ENCODE measurements at regions not wholly inside any gene's neighbourhood (a gene's known extent, or its start where the extent isn't known, plus 50 kb on each side); places are given as distances from the start of the nearest gene placed in this dataset.

DNA sequence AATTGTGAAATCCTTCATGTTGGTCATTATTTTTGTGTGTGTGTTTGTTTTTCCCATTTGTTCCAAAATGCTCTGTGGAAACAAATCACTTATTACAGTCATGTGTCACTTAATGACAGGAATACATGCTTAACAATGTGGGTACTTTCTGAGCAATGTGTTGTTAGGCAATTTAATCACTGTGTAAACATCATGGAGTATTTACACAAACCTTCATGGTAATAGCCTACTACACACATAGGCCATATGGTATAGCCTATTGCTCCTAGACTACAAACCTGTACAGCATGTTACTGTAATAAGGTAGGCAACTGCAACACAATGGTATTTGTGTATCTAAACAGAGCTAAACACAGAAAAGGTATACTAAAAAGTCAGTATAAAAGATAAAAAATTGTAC lies 388.9 kb upstream of the PPP1R2C start:
- Histone ChIP-seq H3K27me3 (ENCODE audit: control insufficient read depth, insufficient read depth, low read length) (no peaks in the 10 kb centered on the region), H3K36me3 (replicated peaks; ENCODE audit: control insufficient read depth, insufficient read depth, low read length) (no peaks in the 10 kb centered on the region), H3K4me3 (ENCODE audit: insufficient read depth, low read depth, low read length) (no peak overlapping the region)
- no peak for DNase-seq

DNA sequence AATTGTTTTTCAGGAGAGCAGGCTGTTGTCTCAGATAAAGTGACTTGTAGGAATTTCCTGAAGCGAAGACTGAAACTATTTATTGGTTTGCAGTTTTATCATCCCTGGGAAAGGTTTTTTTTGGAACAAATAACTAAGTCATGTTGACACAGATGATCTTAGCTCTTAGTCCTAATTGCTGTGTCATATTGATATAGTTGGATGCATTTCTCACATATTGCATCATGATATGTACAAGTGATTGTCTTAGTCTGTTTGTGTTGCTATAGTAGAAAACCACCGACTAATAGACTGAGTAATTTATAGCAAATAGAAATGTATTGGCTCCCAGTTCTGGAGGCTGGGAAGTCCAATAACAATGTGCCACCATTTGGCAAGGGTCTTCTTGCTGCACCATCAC lies 397.5 kb upstream of the PPP1R2C start:
- no peak for DNase-seq
- H3K27me3 ChIP-seq (ENCODE audit: control insufficient read depth, insufficient read depth, low read length) = no peaks in the 10 kb centered on the region
- H3K36me3 ChIP-seq (replicated peaks; ENCODE audit: control insufficient read depth, insufficient read depth, low read length) = no peaks in the 10 kb centered on the region; the same call in 1 of the 2 replicates
- no peak overlapping the region for H3K4me3 ChIP-seq (ENCODE audit: insufficient read depth, low read depth, low read length)

DNA sequence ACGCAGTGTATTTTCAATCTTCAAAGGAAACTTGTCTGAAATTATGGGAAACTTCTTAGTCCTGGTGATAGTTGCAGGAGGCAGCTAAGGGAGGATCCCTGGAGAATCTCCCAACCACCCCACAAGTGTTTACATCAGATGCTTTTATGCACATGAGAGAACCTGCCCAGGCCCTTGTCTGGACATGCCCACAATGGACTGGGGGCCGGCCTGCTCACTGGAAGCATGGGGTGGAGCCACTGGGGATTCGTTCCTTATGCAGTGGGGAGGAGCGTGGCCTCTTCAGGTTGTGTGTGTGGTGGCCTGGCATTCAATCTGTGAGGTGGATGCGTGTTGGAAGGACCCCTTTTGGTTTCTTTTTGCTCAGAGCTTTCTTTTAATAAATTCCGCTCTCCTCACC lies 398.7 kb upstream of the PPP1R2C start:
- Histone ChIP-seq H3K4me3 (ENCODE audit: insufficient read depth, low read depth, low read length) (no peak overlapping the region), H3K27me3 (ENCODE audit: control insufficient read depth, insufficient read depth, low read length) (no peaks in the 10 kb centered on the region), H3K36me3 (replicated peaks; ENCODE audit: control insufficient read depth, insufficient read depth, low read length) (no peaks in the 10 kb centered on the region; the same call in 1 of the 2 replicates)
- no peak for DNase-seq

DNA sequence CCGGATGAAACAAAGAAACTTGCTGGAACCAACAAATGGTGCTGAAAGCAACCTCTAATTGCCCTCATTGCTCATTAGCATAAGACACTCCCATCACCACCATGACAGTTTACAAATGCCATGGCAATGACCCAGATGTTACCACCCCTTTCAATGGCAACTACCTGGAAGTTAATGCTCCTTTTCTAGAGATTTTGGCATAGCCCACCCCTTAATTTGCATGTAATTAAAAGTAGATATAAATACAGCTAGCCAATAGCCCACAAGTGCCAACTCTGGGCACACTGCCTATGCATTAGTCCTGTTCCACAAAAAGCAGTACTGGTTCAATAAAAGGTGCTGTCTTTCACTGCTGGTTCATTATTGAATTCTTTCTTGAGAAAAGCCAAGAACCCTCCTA lies 410.3 kb upstream of the PPP1R2C start:
- no peaks in the 10 kb centered on the region for H3K36me3 ChIP-seq (replicated peaks; ENCODE audit: control insufficient read depth, insufficient read depth, low read length)
- no peak for DNase-seq
- no peak overlapping the region for H3K4me3 ChIP-seq (ENCODE audit: insufficient read depth, low read depth, low read length)
- no peaks in the 10 kb centered on the region for H3K27me3 ChIP-seq (ENCODE audit: control insufficient read depth, insufficient read depth, low read length)

DNA sequence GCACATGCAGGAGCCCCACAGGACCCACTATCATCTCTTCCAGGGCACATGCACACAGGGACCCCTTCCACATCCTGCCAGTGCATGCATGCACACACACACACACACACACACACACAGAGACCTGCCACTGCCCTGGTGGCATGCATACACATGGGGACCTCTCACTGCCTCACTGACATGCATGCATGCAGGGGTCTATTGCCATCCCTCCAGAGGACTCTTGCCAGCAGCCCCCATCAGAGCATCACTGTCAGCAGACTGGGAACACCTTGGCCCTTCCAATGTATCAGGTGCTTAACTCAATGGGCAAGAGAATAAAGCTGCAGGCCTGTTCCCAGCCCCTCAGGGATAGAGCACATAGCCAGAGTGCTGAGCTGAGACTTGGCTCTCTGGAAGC lies 433.6 kb upstream of the PPP1R2C start:
- no peak for DNase-seq
- no peaks in the 10 kb centered on the region for H3K36me3 ChIP-seq (replicated peaks; ENCODE audit: control insufficient read depth, insufficient read depth, low read length)
- no peak overlapping the region for H3K4me3 ChIP-seq (ENCODE audit: insufficient read depth, low read depth, low read length)
- no peaks in the 10 kb centered on the region for H3K27me3 ChIP-seq (ENCODE audit: control insufficient read depth, insufficient read depth, low read length)

DNA sequence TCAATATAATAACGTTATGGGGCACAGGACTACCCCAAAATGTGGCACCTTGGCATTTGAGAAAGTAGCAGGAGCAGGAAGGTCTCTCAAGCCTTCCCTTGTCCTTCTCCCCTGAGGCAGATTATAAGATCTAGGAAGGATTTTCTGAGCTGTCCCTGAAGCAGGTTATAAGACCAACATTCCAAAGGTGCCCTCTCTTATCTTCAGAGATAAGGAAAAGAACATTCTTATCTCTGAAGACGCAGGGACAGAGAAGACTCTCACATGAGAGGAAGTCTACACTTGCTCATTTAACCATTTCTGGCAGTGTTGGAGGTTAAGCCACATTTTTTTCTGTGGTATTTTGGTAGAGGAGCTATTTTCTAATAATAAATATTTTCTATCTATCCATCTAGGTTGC lies 437.9 kb upstream of the MAOA start:
- Histone ChIP-seq H3K27me3 (ENCODE audit: control insufficient read depth, insufficient read depth, low read length) (no peaks in the 10 kb centered on the region), H3K4me3 (ENCODE audit: insufficient read depth, low read depth, low read length) (no peak overlapping the region), H3K36me3 (replicated peaks; ENCODE audit: control insufficient read depth, insufficient read depth, low read length) (no peaks in the 10 kb centered on the region)
- DNase-seq = no peak

DNA sequence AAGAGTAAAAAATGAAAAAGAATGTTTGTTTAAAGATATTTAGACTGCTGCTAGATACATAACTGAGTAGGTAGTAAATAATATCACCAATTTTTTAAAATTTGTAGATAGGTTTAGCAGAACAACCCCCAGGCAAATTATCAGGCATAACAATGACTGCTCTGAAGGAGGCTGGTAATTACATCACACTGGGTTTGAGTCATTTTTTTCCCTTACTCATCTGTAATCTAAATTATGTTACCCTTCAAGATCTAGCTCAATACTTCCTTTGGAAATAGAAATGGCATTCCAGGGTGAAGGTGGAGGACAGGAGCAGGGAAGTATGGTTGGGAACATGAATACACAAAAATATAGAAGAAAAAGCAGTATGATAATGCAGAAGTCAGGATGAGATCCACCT lies 431.6 kb upstream of the MAOA start:
- H3K36me3 ChIP-seq (replicated peaks; ENCODE audit: control insufficient read depth, insufficient read depth, low read length) = no peaks in the 10 kb centered on the region
- H3K4me3 ChIP-seq (ENCODE audit: insufficient read depth, low read depth, low read length) = no peak overlapping the region
- no peaks in the 10 kb centered on the region for H3K27me3 ChIP-seq (ENCODE audit: control insufficient read depth, insufficient read depth, low read length)
- no peak for DNase-seq

DNA sequence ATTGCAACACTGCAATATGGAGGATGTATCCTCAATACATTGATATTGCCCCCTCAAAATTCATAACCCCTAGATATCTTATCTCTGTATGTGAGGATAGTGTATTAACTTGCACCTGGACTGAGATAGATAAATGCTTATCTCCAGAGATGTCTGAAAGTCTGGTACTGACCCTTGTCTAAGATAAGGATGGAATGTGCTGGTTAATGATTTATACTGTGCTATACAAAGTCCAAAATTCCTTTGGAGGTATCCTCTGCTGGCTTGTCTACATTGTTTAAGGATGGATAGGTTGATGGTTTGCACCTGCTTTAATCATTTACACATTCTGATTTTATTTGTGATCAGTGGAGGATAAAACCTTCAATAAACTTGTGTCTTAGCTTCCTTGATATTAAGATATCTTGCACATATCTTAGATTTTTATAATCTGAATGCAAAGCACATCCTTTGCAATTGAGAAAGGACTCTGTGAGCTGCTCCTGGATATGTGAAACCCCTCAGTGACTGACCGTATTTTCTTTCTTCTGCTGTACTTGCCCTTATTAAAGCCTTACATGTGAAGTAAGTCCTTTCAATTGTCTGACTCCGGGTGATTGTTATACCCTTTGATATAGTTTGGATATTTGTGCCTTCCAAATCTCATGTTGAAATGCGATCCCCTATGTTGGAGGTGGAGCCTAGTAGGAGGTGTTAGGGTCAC lies 430.3 kb upstream of the MAOA start:
- Histone ChIP-seq H3K27me3 (ENCODE audit: control insufficient read depth, insufficient read depth, low read length) (no peaks in the 10 kb centered on the region), H3K4me3 (ENCODE audit: insufficient read depth, low read depth, low read length) (no peak overlapping the region), H3K36me3 (replicated peaks; ENCODE audit: control insufficient read depth, insufficient read depth, low read length) (no peaks in the 10 kb centered on the region)
- no peak for DNase-seq

DNA sequence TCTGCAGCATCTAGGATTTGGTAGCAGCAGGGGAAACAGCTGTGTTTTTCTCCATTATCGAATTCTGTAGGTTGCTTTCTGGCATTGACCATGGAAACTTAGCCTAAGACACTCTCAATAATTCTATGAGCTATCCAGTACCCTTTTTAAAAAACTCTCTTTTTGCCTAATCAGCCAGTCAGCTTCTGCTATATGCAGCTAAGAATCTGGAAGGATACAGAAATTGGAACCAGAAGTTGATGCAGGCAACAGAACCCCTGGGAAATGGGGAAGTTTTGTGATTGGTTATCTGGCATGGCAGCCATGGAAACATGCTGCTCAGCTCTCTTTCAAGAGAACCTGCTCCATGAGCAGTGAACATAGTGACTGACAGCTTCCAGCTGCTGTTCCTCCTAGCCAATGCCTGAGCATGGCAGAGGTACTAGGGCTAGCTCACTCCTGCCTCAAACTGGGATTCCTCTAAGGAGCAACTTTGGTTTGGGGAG lies 417.6 kb upstream of the MAOA start:
- no peak for DNase-seq
- Histone ChIP-seq H3K36me3 (replicated peaks; ENCODE audit: control insufficient read depth, insufficient read depth, low read length) (no peaks in the 10 kb centered on the region), H3K4me3 (ENCODE audit: insufficient read depth, low read depth, low read length) (no peak overlapping the region), H3K27me3 (ENCODE audit: control insufficient read depth, insufficient read depth, low read length) (no peaks in the 10 kb centered on the region)

DNA sequence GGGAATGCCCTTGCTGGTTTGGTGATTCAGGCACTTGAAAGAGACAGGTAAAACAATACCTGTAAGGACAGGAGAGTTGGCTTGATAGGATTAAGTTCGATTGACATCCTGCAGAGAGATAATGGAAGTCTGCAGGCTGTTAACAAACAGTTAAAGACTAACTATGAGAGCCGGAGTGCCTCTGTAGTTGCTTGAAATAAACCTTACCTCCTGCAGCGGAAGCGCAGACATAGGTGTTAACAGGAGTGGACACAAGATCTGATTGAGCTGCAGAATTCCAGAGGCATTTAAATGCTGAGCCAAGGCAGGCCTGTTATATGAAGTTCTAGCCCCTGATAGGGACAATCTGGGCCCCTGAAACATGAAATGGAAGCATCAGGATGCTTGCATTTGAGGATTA lies 416.7 kb upstream of the MAOA start:
- Histone ChIP-seq H3K27me3 (ENCODE audit: control insufficient read depth, insufficient read depth, low read length) (no peaks in the 10 kb centered on the region), H3K4me3 (ENCODE audit: insufficient read depth, low read depth, low read length) (no peak overlapping the region), H3K36me3 (replicated peaks; ENCODE audit: control insufficient read depth, insufficient read depth, low read length) (no peaks in the 10 kb centered on the region)
- no peak for DNase-seq

DNA sequence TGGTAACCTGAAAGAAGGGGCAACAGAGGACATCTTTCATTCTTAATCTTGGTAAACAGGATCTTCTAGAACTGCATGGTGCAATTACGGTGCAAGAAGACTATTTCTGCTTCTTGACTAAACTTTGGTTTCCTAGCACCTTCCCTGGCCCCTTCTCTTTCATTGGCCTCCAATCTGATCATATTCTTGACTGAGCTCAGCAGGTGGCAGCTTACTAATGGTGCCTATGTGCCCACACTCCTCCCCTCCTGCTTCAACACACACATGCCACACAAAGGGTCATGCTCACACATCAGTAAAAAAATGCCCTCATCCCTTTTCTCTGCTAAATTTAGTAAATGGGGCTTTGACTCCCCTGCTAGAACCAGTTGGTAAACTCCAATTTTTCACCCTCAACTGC lies 400.5 kb upstream of the MAOA start:
- no peak overlapping the region for H3K4me3 ChIP-seq (ENCODE audit: insufficient read depth, low read depth, low read length)
- H3K27me3 ChIP-seq (ENCODE audit: control insufficient read depth, insufficient read depth, low read length) = no peaks in the 10 kb centered on the region
- no peak for DNase-seq
- no peaks in the 10 kb centered on the region for H3K36me3 ChIP-seq (replicated peaks; ENCODE audit: control insufficient read depth, insufficient read depth, low read length)

DNA sequence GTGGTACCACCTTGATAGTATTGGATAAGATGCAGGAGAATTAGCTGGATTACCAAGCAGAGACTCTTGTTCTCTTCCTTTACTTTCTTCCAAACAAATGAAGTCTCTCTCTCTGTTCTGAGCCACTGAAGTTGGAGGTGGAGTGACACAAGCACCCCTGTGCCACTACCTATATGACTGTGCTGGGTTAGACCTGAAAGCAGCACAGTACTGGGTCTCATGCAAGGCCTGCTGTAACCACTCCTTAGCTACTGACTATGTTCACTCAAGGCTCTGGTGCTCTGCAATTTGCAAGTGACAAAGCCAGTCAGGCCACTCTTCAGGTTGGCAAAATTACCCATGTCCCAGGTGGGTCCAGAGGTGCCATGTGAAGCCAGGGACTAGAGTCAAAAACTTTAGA lies 389.6 kb upstream of the MAOA start:
- DNase-seq = no peak
- H3K4me3 ChIP-seq (ENCODE audit: insufficient read depth, low read depth, low read length) = no peak overlapping the region
- H3K27me3 ChIP-seq (ENCODE audit: control insufficient read depth, insufficient read depth, low read length) = no peaks in the 10 kb centered on the region
- no peaks in the 10 kb centered on the region for H3K36me3 ChIP-seq (replicated peaks; ENCODE audit: control insufficient read depth, insufficient read depth, low read length)

DNA sequence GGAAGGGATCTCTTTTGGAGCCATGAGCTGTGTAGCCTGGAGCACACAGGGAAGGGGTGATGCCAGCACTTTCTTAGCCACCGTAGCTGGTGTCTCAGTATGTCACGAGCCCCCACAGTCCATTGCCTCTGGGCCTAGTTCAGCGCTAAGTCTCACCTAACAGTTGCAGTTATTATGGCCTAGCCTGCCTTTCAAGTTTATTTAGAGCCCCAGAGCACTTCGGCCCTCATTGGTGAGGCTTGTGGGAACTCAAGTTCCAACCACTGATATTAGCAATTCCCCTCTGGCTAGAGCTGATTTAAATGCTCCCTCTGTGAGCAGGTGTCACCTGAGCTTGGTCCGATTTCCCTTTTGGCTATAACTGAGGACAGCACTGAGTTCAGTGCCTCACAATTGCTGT lies 388.4 kb upstream of the MAOA start:
- H3K4me3 ChIP-seq (ENCODE audit: insufficient read depth, low read depth, low read length) = no peak overlapping the region
- no peaks in the 10 kb centered on the region for H3K27me3 ChIP-seq (ENCODE audit: control insufficient read depth, insufficient read depth, low read length)
- H3K36me3 ChIP-seq (replicated peaks; ENCODE audit: control insufficient read depth, insufficient read depth, low read length) = no peaks in the 10 kb centered on the region
- no peak for DNase-seq

DNA sequence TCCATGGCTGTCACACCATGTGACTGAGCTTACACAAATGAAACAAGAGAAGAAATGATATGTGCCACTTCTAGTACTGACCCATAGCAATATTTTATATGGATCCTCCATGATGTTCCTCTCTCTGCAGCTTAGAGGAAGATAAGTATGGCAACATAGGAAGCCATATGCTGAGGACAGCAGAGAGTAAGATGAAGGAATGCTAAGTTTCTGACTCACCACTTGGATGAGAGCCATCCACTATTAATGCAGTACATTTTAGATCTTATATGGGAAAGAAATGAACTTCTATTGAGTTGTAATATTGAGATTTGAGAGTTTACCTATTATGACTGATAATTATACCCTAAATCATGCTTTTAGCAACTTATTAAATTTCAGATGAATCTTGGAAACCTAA lies 386.9 kb upstream of the MAOA start:
- no peak for DNase-seq
- Histone ChIP-seq H3K4me3 (ENCODE audit: insufficient read depth, low read depth, low read length) (no peak overlapping the region), H3K36me3 (replicated peaks; ENCODE audit: control insufficient read depth, insufficient read depth, low read length) (no peaks in the 10 kb centered on the region), H3K27me3 (ENCODE audit: control insufficient read depth, insufficient read depth, low read length) (no peaks in the 10 kb centered on the region)

DNA sequence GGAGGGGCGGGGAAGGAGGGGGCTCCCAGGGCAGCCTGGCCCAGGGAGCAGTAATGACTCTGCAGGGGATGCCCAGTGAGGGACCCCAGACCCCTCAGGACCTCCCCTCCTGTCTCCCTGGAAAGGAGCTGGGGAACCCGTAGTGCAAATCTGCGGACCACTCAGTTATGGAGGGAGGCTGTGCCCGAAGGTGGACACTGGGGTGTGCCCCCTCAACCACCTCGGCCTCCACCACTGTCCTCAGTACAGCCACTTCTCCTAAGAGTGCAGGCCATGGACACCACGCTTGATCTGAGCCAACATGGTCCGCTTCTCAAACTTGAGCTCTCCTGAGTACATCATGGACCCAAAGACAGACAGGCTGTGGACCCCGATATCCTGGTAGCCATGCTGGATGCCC lies 378.2 kb upstream of the MAOA start:
- Histone ChIP-seq H3K27me3 (ENCODE audit: control insufficient read depth, insufficient read depth, low read length) (no peaks in the 10 kb centered on the region), H3K36me3 (replicated peaks; ENCODE audit: control insufficient read depth, insufficient read depth, low read length) (no peaks in the 10 kb centered on the region)
- no peak for DNase-seq

DNA sequence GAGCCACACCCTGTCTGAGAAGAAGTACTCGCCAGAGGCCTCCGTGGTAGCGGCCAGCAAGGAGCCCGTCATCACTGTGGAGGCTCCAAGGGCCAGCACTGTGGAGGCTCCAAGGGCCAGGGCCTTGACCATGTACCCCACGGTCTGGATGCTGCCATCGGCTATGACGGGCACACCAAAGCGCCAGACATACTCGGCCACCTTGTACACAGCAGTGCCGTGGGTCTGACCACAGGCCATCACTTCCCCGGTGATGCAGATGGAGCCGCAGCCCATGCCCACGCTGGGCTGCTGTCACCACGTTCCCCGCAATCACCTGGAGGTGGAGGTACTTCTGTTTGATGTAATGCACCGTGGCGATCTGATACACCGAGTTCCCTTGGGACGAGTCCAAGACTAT lies 377.7 kb upstream of the MAOA start:
- H3K36me3 ChIP-seq (replicated peaks; ENCODE audit: control insufficient read depth, insufficient read depth, low read length) = no peaks in the 10 kb centered on the region
- H3K4me3 ChIP-seq (ENCODE audit: insufficient read depth, low read depth, low read length) = no peak overlapping the region
- no peak for DNase-seq
- no peaks in the 10 kb centered on the region for H3K27me3 ChIP-seq (ENCODE audit: control insufficient read depth, insufficient read depth, low read length)

More for the DNA sequence above, 378.2 kb upstream of the MAOA start:
- no peak overlapping the region for H3K4me3 ChIP-seq (ENCODE audit: insufficient read depth, low read depth, low read length)

All from H7 (cell line).